CD1c-positive myeloid dendritic cell (primary cell): ENCODE measurements at regions not wholly inside any gene's neighbourhood (a gene's known extent, or its start where the extent isn't known, plus 50 kb on each side); places are given as distances from the start of the nearest gene placed in this dataset.
"Not testable (repeated sequence)": the region's sequence is repeated elsewhere in the genome, so short reads cannot be mapped to it uniquely, and the experiment has no call there.

Experiments
- DNase-seq: peaks from one replicate; pipeline ENCODE4 v3.0.0-alpha.2; 2016; ENCODE audit errors: extremely low spot score

- no peak for DNase-seq
Measured at GRCh38 chr3:147240581-147240980, 165.8 kb downstream of the ZIC4 start.

GRCh38 chr3:147237991-147238390 is 168.4 kb downstream of the ZIC4 start:
- no peak for DNase-seq

GRCh38 chr3:147231980-147232379 is 174.4 kb downstream of the ZIC4 start:
- DNase-seq, result not testable (repeated sequence)

GRCh38 chr3:147231111-147231510 is 175.2 kb downstream of the ZIC4 start:
- no peak for DNase-seq

GRCh38 chr3:147222291-147222690 is 184.1 kb downstream of the ZIC4 start:
- DNase-seq, result no peak

- DNase-seq, result no peak
Measured at GRCh38 chr3:147218965-147219364, 187.4 kb downstream of the ZIC4 start.

GRCh38 chr3:147216143-147216673 is 190.1 kb downstream of the ZIC4 start:
- no peak for DNase-seq

- no peak for DNase-seq
Measured at GRCh38 chr3:147215660-147216059, 190.7 kb downstream of the ZIC4 start.

GRCh38 chr3:147213633-147214032 is 192.7 kb downstream of the ZIC4 start:
- DNase-seq, result no peak

GRCh38 chr3:147210676-147211075 is 195.7 kb downstream of the ZIC4 start:
- no peak for DNase-seq

GRCh38 chr3:147201086-147201485 is 205.3 kb downstream of the ZIC4 start:
- DNase-seq, result no peak

- DNase-seq, result no peak
Measured at GRCh38 chr3:147200545-147200944, 205.8 kb downstream of the ZIC4 start.

GRCh38 chr3:147197739-147198138 is 208.6 kb downstream of the ZIC4 start:
- DNase-seq, result no peak

GRCh38 chr3:147195887-147196286 is 210.5 kb downstream of the ZIC4 start:
- DNase-seq, result no peak

GRCh38 chr3:147191795-147192385 is 214.5 kb downstream of the ZIC4 start:
- peak; percentile 36 for DNase-seq

GRCh38 chr3:147189016-147189415 is 217.3 kb downstream of the ZIC4 start:
- no peak for DNase-seq

- DNase-seq, result no peak
Measured at GRCh38 chr3:147187687-147188086, 218.7 kb downstream of the ZIC4 start.

- DNase-seq, result no peak
Measured at GRCh38 chr3:147185781-147186180, 220.6 kb downstream of the ZIC4 start.

GRCh38 chr3:147184794-147185193 is 221.5 kb downstream of the ZIC4 start:
- DNase-seq, result no peak

GRCh38 chr3:147173257-147173656 is 233.1 kb downstream of the ZIC4 start:
- DNase-seq, result no peak

GRCh38 chr3:147162743-147163142 is 243.6 kb downstream of the ZIC4 start:
- no peak for DNase-seq

- no peak for DNase-seq
Measured at GRCh38 chr3:147161833-147162232, 244.5 kb downstream of the ZIC4 start.

GRCh38 chr3:147160984-147161383 is 245.4 kb downstream of the ZIC4 start:
- DNase-seq, result no peak

GRCh38 chr3:147159141-147159540 is 247.2 kb downstream of the ZIC4 start:
- no peak for DNase-seq
